ENCODE measurements at regions not wholly inside any gene's neighbourhood (a gene's known extent, or its start where the extent isn't known, plus 50 kb on each side); places are given as distances from the start of the nearest gene placed in this dataset.

DNA sequence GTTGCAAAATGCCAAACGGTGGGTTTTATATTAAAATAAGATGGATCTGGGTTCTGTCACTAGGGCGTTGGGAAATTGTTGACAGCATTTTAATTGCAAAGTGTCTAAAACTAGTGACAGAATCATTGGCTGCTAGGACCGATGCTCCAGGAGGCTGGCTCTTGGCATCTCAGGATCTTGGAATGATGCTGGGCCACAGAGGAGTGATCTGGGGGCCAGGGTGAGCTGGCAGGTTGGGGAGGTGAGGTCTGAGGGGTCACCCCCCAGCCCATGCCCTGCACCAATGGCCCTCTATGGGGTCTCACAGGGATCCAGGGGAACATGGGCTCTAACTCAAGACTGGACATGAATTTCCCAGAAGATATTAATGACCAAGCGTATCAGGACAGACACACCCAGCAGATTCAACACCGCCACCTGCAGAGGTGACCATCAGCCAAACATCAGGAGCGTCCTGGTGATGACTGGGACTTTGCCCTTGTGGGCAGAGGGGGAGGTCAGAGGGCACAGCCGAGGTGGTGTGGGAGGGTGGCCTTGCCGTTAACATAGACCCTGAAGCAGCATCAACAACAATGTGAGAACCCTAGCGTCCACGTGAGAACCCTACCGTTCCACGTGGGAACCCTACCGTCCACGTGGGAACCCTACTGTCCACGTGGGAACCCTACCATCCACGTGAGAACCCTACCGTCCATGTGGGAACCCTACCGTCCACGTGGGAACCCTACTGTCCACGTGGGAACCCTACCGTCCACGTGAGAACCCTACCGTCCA is 89.0 kb upstream of the PPP2R2D start:
- ChIA-PET POLR2A (no interaction called here), CTCF (no interaction called here)
- no peak overlapping the region for H3K27ac Mint-ChIP-seq
- no peak overlapping the region for H3K4me3 Mint-ChIP-seq
- Histone ChIP-seq H3K4me1 (ENCODE audit: insufficient read depth, low read length) (no peaks in the 10 kb centered on the region), H3K4me3 (ENCODE audit: low read length) (no peak overlapping the region), H3K36me3 (ENCODE audit: insufficient read depth, low read length) (no peaks in the 10 kb centered on the region), H3K9me3 (ENCODE audit: low read length) (no peaks in the 10 kb centered on the region), H3K27me3 (ENCODE audit: insufficient read depth, low read length, poor library complexity, severe bottlenecking) (no peaks in the 10 kb centered on the region), H3K27ac (ENCODE audit: low read depth, low read length) (no peak overlapping the region)
- peaks cover 4 to 24% of the 10 kb centered on the region in 2 donors for H3K27me3 Mint-ChIP-seq
- no peak for DNase-seq
- no peaks in the 10 kb centered on the region for H3K4me1 Mint-ChIP-seq
- H3K9me3 Mint-ChIP-seq: no peaks in the 10 kb centered on the region
- H3K36me3 Mint-ChIP-seq: no peaks in the 10 kb centered on the region

DNA sequence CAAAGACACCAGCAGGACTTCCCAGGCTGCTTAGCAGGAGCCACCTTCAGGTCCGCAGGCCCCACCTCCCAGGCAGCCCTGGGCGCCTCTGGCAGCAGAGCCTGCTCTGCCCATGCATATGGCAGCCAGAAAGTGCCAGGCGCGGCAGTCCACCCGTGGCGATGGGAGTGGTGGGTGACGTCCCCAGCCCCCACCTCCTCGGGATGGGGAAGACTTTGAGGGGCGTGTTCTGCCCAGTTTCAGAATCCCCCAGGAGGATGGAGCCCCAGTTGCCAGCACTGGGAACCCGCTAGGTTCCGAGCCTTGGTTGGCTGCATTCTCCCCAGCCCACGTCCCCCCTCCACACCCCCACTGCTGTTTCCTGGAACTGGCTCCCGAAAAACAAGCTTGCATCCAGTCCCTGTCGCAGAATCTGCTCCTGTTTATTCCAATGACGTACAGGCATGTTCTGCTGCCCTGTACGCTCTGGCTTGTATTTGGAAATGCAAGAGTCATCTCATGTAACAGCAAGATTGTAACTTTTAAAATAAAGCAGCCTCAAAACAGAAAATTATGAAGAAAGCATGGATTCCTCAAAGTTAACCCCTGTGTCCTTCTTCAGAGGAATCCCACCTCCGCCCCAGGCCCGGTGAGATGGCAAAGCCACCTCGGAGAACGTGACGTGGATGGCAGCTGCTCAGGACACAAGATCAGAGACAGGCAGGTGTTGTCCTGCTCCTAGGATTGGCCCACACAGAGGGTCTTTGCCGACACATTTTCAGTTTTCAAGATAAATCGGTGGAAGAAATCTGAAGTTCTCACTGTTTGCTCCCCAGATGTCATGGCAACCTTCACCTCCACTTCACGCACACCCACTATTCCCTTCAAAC is 87.8 kb upstream of the PPP2R2D start:
- no peak overlapping the region for H3K27ac Mint-ChIP-seq
- H3K36me3 Mint-ChIP-seq: no peaks in the 10 kb centered on the region
- H3K4me3 Mint-ChIP-seq: no peak overlapping the region
- Histone ChIP-seq H3K36me3 (ENCODE audit: insufficient read depth, low read length) (no peaks in the 10 kb centered on the region), H3K4me1 (ENCODE audit: insufficient read depth, low read length) (no peaks in the 10 kb centered on the region), H3K27me3 (ENCODE audit: insufficient read depth, low read length, poor library complexity, severe bottlenecking) (no peaks in the 10 kb centered on the region), H3K27ac (ENCODE audit: low read depth, low read length) (no peak overlapping the region), H3K4me3 (ENCODE audit: low read length) (no peak overlapping the region), H3K9me3 (ENCODE audit: low read length) (no peaks in the 10 kb centered on the region)
- peaks cover 4 to 30% of the 10 kb centered on the region in 2 donors for H3K27me3 Mint-ChIP-seq
- POLR2A ChIA-PET: no interaction called here
- H3K9me3 Mint-ChIP-seq: no peaks in the 10 kb centered on the region
- CTCF ChIA-PET: no interaction called here
- DNase-seq: no peak
- H3K4me1 Mint-ChIP-seq: no peaks in the 10 kb centered on the region

GRCh38 chr10:131814567-131815265 is 86.1 kb upstream of the PPP2R2D start:
- H3K9me3 ChIP-seq (ENCODE audit: low read length): no peaks in the 10 kb centered on the region
- H3K4me3 ChIP-seq (ENCODE audit: low read length): no peak overlapping the region
- no peak for DNase-seq
- H3K27me3 ChIP-seq (ENCODE audit: insufficient read depth, low read length, poor library complexity, severe bottlenecking): no peaks in the 10 kb centered on the region
- Mint-ChIP-seq H3K36me3 (no peaks in the 10 kb centered on the region), H3K4me1 (no peaks in the 10 kb centered on the region), H3K4me3 (no peak overlapping the region), H3K27me3 (peaks cover 3 to 21% of the 10 kb centered on the region in 2 donors), H3K9me3 (no peaks in the 10 kb centered on the region), H3K27ac (peak overlapping the region in 1 of 8 donors; percentile 65)
- POLR2A ChIA-PET: no interaction called here
- CTCF ChIA-PET: no interaction called here
- H3K36me3 ChIP-seq (ENCODE audit: insufficient read depth, low read length): no peaks in the 10 kb centered on the region
- H3K4me1 ChIP-seq (ENCODE audit: insufficient read depth, low read length): no peaks in the 10 kb centered on the region
- H3K27ac ChIP-seq (ENCODE audit: low read depth, low read length): no peak overlapping the region

DNA sequence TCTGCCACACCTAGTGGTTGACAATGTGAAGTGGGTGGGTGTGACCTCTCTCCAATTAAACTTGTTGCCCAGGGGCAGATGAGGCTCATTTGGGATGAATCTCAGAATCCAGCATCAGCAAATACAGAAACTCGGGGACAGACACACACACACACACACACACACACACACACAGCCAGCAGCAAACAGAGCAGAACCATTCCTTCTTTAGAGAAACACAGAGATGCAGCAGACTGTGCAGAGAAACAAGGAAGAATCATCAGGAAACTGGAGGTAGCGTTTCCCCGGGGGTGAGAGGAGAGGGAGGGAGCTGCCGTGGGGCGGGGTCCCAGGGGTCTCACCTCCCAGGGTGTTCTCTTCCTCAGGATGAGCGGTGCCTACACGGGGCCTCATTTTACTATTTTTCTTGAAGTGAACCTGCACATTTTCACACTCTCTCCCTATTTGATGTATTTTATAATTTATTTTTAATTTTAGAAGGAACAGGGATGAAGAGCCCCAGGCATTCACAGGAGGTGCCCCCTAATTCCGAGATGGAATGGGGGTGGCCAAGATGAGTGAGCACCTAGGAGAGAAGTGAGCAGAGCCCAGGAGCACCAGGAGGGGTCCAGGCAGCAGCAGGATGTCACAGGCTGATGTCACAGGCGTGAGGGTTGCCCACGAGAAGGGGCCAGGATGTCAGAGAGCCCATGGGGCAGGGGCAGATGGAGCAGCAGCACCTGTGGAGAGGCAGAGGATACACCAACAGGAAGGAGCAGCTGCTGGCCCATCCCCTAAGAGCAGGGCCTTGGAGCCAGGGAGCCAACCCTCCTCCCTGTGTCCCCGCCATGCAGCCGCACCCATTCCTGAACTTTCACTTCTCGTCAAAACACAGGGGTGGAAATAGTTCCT is 85.3 kb upstream of the PPP2R2D start:
- no peak overlapping the region for H3K27ac Mint-ChIP-seq
- Histone ChIP-seq H3K27ac (ENCODE audit: low read depth, low read length) (no peak overlapping the region), H3K36me3 (ENCODE audit: insufficient read depth, low read length) (no peaks in the 10 kb centered on the region), H3K4me3 (ENCODE audit: low read length) (no peak overlapping the region), H3K9me3 (ENCODE audit: low read length) (no peaks in the 10 kb centered on the region), H3K27me3 (ENCODE audit: insufficient read depth, low read length, poor library complexity, severe bottlenecking) (no peaks in the 10 kb centered on the region), H3K4me1 (ENCODE audit: insufficient read depth, low read length) (no peaks in the 10 kb centered on the region)
- POLR2A ChIA-PET: no interaction called here
- CTCF ChIA-PET: no interaction called here
- no peak for DNase-seq
- no peak overlapping the region for H3K4me3 Mint-ChIP-seq
- no peaks in the 10 kb centered on the region for H3K36me3 Mint-ChIP-seq
- peaks cover 3 to 18% of the 10 kb centered on the region in 2 donors for H3K27me3 Mint-ChIP-seq
- H3K4me1 Mint-ChIP-seq: no peaks in the 10 kb centered on the region
- no peaks in the 10 kb centered on the region for H3K9me3 Mint-ChIP-seq

- no peaks in the 10 kb centered on the region for H3K4me1 ChIP-seq (ENCODE audit: insufficient read depth, low read length)
- H3K4me3 ChIP-seq (ENCODE audit: low read length): no peak overlapping the region
- H3K4me1 Mint-ChIP-seq: no peaks in the 10 kb centered on the region
- H3K27ac ChIP-seq (ENCODE audit: low read depth, low read length): no peak overlapping the region
- POLR2A ChIA-PET: no interaction called here
- H3K4me3 Mint-ChIP-seq: no peak overlapping the region
- no peak overlapping the region for H3K27ac Mint-ChIP-seq
- no peaks in the 10 kb centered on the region for H3K9me3 Mint-ChIP-seq
- H3K27me3 ChIP-seq (ENCODE audit: insufficient read depth, low read length, poor library complexity, severe bottlenecking): no peaks in the 10 kb centered on the region
- DNase-seq: no peak
- H3K36me3 Mint-ChIP-seq: no peaks in the 10 kb centered on the region
- H3K9me3 ChIP-seq (ENCODE audit: low read length): no peaks in the 10 kb centered on the region
- no peaks in the 10 kb centered on the region for H3K36me3 ChIP-seq (ENCODE audit: insufficient read depth, low read length)
- CTCF ChIA-PET: no interaction called here
- peaks cover 3 to 18% of the 10 kb centered on the region in 2 donors for H3K27me3 Mint-ChIP-seq
These were observed 84.5 kb upstream of the PPP2R2D start for GRCh38 chr10:131816157-131816775.

DNA sequence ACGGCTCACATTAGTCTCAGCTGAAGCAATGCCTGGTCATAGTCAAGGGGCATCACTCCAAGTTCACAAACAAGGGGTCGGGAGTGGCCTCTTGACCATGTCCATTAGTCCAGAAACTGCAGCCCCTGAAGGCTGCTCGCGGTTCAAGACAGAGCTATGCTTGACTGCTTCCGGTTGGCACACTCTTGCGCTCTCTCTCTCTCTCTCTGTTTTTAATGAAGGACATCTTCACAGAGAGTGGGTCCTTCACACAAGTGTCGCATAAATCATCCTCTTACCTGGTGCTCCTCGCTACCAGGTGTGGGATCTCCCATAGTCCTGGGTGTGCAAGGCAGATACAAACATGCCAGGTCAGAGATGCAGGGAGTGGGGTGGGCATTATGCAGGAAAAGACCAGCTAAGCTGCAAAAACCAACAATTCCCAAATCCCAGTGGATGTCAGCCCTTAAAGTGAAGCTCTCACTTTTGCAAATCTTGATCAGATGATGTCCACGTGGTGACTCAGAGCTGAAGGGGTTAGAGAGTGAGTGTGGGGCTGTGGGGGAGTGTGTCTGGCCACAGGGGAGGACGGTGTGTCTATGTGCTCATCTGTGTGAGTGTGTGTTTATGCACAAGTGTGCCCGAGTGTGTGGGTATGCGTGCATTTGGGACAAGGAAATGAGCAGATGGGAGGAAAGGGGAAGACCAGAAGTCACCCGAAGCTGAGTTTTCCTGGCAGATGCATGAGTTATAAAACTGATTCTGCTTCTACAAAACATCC is 83.7 kb upstream of the PPP2R2D start:
- Mint-ChIP-seq H3K36me3 (no peaks in the 10 kb centered on the region), H3K27me3 (peaks cover 3 to 18% of the 10 kb centered on the region in 2 donors), H3K9me3 (no peaks in the 10 kb centered on the region), H3K4me3 (no peak overlapping the region), H3K4me1 (no peaks in the 10 kb centered on the region), H3K27ac (no peak overlapping the region)
- no peak overlapping the region for H3K4me3 ChIP-seq (ENCODE audit: low read length)
- H3K27me3 ChIP-seq (ENCODE audit: insufficient read depth, low read length, poor library complexity, severe bottlenecking): no peaks in the 10 kb centered on the region
- H3K4me1 ChIP-seq (ENCODE audit: insufficient read depth, low read length): no peaks in the 10 kb centered on the region
- H3K27ac ChIP-seq (ENCODE audit: low read depth, low read length): no peak overlapping the region
- H3K9me3 ChIP-seq (ENCODE audit: low read length): no peaks in the 10 kb centered on the region
- ChIA-PET CTCF (no interaction called here), POLR2A (no interaction called here)
- DNase-seq: no peak
- no peaks in the 10 kb centered on the region for H3K36me3 ChIP-seq (ENCODE audit: insufficient read depth, low read length)

GRCh38 chr10:131817866-131818509 is 82.8 kb upstream of the PPP2R2D start:
- H3K9me3 Mint-ChIP-seq: no peaks in the 10 kb centered on the region
- H3K27me3 Mint-ChIP-seq: peaks cover 4 to 18% of the 10 kb centered on the region in 2 donors
- ChIA-PET POLR2A (no interaction called here), CTCF (no interaction called here)
- no peak overlapping the region for H3K4me3 Mint-ChIP-seq
- no peak overlapping the region for H3K4me3 ChIP-seq (ENCODE audit: low read length)
- H3K36me3 ChIP-seq (ENCODE audit: insufficient read depth, low read length): no peaks in the 10 kb centered on the region
- H3K4me1 ChIP-seq (ENCODE audit: insufficient read depth, low read length): no peaks in the 10 kb centered on the region
- DNase-seq: no peak
- H3K36me3 Mint-ChIP-seq: no peaks in the 10 kb centered on the region
- no peak overlapping the region for H3K27ac Mint-ChIP-seq
- H3K4me1 Mint-ChIP-seq: no peaks in the 10 kb centered on the region
- H3K9me3 ChIP-seq (ENCODE audit: low read length): no peaks in the 10 kb centered on the region
- H3K27me3 ChIP-seq (ENCODE audit: insufficient read depth, low read length, poor library complexity, severe bottlenecking): no peaks in the 10 kb centered on the region
- H3K27ac ChIP-seq (ENCODE audit: low read depth, low read length): no peak overlapping the region
